Stimulated activated CD4-positive, alpha-beta T cell treated with anti-CD3 and anti-CD28 coated beads, Interleukin-4, amount 100 ng/mL, for 4 hours (primary cell): ENCODE measurements at regions not wholly inside any gene's neighbourhood (a gene's known extent, or its start where the extent isn't known, plus 50 kb on each side); places are given as distances from the start of the nearest gene placed in this dataset.

ENCODE experiments used
- DNase-seq, 2 experiments: peaks; one replicate each; pipeline ENCODE4 v3.0.0-alpha.2; 2020

DNA sequence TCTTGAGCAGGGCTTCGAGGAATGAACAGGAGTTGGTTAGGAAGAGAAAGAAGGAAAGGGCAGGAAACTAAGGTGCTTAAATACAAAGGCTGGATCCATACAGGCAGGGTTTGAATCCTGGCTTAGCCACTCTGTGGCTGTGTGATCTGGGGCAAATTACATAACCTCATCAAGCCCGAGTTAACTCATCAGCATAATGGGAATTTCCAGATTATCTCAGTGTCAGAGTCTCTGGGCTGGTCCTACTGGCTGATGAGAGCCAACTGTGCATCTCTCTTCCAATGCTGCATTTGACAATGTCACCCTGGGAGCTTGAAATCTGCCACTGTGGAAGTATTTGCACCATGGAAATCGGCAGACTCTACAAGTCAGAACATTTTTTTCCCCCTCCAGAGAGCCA lies 83.8 kb upstream of the SLC6A6 start:
- no peak for DNase-seq

DNA sequence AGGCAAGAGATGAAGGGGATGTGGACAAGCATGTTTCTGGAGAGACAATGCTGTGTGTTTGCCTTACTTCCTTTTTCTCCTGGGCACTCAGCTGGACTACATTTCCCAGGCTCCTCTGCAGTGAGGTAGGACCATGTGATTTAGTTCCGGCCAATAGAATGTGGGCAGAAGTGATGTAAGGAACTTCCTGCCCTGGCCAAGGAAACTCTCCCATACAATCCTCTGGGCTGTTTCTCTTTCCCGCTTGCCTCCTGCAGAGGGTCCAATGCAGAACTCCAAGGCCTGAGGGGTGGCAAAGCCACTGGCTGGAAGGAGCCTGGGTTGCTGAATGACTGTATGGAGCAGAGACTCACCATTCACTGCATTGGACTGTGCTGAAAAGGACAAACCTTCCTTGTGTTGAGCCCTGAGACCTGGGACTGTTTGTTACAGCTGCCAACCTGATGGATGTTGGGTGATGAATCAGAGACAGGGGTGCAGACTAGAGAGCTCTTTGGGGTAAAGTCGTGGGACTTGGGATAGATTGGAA lies 82.7 kb upstream of the SLC6A6 start:
- DNase-seq, result no peak

DNA sequence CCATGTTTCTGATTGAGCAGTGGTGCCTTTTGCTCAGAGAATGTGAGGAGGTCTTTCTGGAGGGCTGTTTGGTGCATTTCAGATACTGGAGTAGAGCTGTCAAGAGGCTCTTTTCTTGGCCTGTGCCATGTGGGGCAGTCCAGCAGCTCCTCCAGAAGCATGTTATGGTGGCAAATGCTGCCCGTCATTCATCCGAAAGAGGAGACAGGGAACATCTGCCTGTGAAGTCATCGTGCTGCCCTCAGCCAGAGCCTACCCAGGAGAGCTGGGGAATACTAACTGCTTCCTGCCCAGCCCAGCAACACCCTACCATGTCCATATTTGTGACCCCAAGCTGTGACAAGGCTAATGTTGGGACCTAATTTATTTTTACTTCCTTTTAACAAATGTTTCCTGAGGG lies 82.2 kb upstream of the SLC6A6 start:
- DNase-seq, result no peak

DNA sequence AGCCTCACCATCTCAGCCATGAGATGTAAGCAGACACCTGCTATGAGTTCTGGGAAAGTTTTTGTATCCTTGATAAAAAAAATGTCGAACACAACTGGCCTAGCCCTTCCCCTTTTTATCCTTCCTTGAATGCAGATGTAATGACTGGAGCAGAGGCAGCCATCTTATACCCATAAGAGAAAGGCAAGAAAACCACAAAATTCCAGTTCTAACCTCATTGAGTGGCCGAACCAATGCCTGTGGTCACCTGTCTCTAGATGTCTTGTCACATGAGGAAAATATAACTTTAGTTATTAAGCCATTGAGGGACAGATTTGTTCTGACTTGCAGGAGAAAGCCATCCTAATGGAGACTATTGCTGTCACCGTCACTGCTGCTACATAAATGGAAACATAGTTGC lies 80.4 kb upstream of the SLC6A6 start:
- no peak for DNase-seq

DNA sequence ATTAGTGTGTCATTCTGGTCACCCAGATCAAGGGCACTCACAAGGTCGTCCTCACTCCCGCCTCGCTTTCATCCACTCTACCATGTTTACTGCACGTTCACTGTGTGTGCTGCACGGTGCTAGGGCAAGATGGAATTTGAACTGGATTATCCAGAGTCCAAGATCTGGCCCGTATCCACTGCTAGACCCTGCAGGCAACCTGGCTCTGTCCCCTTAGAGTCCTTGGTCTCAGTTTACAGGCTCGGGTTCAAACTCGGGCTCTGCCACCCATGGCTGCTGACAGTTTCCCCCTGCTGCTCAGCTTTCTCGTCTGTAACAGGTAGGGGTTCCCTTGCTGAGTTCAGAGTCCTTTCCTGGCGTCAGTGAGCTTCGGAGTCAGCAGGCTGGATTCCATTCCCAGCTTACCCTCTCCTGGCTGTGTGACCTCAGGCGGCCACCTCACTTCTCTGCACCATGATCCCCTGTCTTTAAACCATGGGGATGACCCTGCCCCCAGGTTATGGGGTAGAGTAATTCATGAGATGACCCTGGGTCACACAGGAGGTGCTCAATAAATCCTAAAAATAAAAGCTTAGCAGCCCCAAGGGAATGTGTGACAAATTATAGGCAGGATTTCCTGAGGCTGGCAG lies 79.6 kb upstream of the SLC6A6 start:
- no peak for DNase-seq

DNA sequence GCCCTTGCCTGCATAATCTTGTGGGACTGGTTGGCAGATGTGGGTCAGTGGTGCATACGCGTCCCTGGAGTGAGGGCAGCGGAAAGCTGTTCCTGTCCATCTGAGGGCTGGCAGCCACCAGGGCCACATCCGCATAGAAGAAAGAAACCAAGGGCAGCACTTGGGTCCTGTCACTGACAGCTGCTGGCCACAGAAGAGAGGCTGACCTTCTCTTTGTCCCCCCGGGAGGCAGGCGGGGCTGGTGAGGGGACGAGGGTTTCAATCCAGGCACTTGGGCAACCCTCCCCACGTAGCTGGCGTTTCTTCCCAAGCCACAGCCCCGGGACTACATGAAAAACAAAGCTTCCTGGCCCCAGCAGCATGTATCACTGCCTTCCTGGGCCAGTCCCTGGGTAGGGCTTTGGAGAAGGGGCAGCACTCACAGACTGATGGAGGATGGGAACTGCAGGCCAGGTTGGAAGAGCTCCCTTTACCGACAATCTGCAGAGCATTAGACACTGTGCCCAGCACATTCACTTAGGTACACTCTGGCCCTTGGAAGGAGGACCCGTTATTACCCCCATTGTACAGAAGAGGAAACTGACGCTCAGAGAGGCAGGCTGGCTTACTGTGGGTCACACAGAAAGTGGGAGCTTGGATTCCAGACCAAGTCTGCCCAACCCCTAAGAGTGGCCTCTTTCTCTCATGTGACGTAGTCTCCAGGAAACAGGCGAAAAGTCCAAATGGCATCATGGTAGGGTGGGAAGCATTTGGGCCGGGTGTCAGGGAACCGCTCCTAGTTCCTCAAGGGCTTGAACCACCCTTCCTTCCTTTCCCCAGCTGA lies 78.8 kb upstream of the SLC6A6 start:
- DNase-seq, result no peak

- DNase-seq, result no peak
Observed at GRCh38 chr3:14324224-14324944, 78.0 kb upstream of the SLC6A6 start.

DNA sequence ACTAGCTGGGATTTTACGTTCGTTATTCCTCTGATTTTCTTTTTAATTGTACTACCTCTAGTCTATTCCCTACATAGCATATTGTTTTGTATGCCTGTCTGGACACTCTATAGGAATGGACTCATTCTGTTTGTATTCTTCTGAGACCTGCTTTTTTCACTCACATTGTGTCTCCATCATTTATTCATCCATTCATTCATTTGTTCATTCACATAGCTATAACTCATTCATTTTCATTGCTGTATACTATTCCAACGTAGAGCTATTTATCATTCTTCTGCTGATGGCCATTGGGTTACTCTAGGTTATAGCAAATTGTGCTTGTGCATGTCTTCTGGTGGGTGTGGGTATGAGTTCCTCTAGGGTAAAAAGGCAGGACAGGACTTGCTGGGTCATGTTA lies 74.0 kb upstream of the SLC6A6 start:
- DNase-seq, result no peak

- no peak for DNase-seq
Observed at GRCh38 chr3:14329116-14329830, 73.1 kb upstream of the SLC6A6 start.

- no peak for DNase-seq
Observed at GRCh38 chr3:14329842-14330241, 72.6 kb upstream of the SLC6A6 start.

DNA sequence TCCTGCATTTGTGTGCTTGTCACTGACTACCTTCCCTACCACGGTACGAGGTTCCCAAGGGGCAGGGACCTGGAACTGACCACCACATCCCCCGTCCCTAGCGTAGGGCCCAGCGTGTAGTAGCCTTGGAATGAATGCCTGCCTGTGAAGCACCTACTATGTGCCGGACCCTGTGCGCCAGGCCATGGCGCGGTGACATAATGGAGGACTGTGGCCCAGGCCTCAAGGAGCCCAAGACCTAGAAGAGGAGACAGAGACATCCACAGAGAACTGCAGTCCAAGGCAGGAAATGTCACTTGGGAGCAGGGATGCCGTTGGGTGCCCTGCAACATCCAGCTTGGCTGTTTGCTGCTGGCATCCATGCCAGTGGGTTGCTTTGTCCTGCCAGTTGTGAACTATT lies 71.9 kb upstream of the SLC6A6 start:
- DNase-seq, result no peak

DNA sequence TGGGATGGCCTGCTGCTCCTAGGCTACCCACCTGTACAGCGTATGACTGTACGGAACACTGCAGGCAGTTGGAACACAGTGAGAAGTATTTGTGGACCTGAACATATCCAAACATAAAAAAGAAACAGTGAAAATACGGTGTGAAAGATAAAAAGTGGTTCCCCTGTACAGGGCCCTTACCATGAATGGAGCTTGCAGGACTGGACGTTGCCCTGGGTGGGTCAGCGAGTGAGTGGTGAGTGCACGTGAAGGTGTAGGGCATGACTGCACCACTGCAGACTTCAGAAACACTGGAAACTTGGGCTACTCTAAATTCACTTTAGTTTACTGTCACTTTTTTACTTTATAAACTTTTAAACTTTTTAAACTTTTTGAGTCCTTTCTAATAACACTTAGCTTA lies 71.2 kb upstream of the SLC6A6 start:
- no peak for DNase-seq

DNA sequence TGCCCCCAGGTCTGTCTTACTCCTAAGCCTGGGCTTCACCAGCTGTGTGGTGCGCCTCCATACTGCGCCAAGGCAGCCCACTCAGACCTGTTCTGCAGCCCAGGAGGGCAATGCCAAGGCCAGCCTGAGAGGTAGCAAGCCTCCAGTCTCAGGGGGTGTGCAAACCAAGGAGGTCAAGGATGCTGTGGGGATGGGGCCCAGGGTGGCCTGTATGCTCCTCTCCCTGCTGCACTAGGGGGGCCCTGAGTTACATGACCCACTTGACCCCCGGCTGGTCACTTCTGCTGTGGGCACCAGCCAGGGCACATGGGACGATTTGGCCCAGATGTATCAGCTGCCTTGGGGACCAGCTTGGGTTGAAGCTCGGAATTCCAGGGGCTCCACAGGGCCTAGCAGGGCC lies 70.0 kb upstream of the SLC6A6 start:
- no peak for DNase-seq

DNA sequence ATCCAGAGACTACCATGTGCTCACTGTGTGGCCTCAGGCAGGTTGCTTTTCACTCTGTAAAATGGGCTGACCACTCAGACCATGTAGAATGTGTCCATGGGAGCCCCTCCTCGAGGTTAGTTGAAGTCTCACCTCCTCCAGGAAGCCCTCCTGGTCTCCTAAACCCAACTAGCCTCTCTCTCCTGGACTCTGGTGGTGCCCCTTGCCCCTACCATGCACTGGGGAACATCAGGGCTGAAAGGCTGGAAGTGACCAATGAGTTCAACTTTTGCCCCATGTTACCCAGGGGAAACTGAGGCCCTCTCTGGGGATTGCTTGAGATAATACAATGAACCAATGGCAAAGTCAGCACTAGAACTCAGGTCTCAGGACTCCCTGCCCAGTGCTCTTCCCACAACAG lies 69.2 kb upstream of the SLC6A6 start:
- DNase-seq, result no peak

GRCh38 chr3:14333621-14334020 lies 68.8 kb upstream of the SLC6A6 start:
- DNase-seq, result no peak

DNA sequence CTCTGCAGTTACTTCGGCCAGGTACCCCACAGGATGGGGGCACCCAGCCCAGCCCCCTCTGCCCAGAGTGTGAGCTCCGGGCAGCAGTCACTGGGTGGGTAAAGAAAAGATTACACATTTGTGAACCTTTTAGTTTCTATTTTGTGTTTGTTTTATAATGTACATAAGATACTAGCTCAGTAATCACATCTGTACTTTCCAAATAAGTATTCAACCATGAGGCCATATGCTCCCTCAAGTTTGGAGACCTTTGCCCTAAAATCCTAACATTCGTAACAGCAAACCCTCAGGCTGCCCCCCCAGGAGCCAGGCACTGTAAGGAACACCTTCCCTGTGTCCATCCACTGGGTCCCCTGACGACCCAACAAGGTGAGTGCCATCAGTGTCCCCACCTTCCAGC lies 68.3 kb upstream of the SLC6A6 start:
- no peak for DNase-seq

- DNase-seq, result no peak
Observed at GRCh38 chr3:14334936-14335335, 67.5 kb upstream of the SLC6A6 start.

DNA sequence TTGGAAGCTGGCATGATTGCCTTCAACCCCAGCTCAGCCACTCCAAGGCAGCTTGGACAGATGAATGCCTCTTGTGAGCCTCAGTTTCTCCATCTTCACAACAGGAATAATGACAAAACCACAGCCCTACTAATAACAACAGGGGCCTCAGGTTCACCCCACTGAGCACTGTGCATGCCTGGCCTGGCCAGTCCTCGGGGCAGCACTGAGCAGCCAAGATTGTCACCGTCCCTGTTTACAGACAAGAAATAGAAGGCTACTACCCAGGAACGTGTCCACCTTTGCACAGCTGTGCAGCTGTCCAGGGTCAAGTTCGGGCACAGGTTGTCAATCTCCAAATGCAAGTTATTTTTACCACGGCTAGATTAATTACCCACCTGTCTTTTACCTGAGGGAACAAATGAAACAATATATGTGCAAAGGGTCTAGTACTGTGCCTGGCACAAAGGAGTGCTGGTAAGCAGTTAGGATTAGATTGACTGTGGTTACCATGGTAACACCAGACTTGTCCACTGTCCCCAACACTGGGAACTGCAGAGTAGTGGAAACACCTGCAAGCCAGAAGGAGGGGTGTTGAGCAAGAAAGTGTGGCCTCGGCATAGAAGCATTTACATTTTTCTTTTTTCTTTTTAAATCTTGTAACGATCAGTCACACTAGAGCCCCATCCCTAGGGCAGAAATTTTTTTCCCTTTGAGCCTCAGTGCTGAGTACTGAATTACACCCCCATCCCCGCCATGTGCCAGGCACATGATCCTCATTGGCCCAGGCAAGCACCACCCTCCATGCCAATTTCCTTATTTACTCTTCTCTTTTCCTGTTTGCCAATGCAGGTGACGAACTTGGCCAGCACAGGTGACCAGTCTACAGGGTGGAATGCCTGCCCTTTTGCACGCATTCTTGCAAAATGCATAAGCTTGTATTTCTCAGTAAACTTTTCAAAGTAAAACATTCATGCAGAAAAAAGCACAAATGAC lies 66.3 kb upstream of the SLC6A6 start:
- DNase-seq, result no peak

GRCh38 chr3:14336749-14337598 lies 65.4 kb upstream of the SLC6A6 start:
- DNase-seq, result no peak

- no peak for DNase-seq
Observed at GRCh38 chr3:14337828-14338227, 64.6 kb upstream of the SLC6A6 start.

- DNase-seq, result no peak
Observed at GRCh38 chr3:14338242-14338641, 64.2 kb upstream of the SLC6A6 start.
